Activated CD8-positive, alpha-beta memory T cell treated with anti-CD3 and anti-CD28 coated beads for 24 hours (primary cell): ENCODE measurements at regions not wholly inside any gene's neighbourhood (a gene's known extent, or its start where the extent isn't known, plus 50 kb on each side); places are given as distances from the start of the nearest gene placed in this dataset.
"Not testable (repeated sequence)": the region's sequence is repeated elsewhere in the genome, so short reads cannot be mapped to it uniquely, and the experiment has no call there.

Source experiments
- DNase-seq: peaks from one replicate; pipeline ENCODE4 v3.0.0-alpha.2; 2020

DNA sequence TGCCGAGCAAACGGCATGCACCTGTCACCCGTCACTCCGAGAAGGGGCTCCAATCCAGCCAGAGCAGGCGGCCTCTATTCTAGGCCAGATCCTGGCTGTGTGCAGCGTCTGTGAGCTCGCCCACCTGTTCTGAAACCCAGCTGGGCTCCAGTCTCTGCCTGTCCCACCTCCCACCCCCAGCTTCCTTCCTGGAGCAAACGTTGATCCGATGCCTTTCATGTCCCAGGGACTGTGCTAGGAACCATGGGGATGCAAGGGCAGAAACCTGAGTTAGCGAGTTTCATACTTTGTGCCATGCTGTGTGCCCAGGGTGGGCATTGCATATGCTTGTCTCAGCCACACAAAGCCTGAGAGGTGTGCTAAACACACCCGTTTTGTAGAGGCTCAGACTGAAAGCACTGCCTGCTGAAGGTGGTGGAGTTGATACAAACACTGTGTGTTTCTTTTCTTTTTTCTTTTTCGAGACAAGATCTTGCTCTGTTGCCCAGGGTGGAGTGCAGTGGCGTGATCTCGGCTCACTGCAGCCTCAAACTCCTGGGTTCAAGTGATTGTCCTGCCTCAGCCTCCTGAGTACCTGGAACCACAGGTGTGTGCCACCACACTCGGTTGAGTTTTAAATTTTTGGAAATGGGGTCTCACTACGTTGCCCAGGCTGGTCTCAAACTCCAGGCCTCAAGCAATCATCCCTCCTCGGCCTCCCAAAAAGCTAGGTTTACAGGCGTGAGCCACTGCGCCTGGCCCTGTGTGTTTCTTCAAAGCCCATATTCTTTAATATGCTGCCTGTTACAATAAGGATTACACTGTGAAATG, 84.1 kb upstream of the MED13L start:
- DNase-seq: no peak

DNA sequence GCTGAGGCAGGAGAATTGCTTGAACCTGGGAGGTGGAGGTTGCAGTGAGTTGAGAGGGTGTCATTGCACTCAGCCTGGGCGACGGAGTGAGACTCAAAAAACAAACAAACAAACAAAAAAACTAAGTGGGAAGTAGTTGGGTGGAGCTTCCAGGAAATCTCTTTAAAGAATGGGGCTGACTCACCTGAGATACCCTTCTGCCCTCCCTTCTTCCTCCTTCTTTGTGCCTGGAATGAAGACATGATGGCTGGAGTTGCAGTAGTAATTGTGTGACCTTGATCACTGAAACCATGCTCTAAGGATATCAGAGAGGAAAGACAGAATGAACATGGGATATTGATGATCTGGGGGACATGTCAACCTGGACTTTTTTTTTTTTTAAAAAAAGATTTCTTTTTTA, 87.6 kb upstream of the MED13L start:
- DNase-seq: no peak

DNA sequence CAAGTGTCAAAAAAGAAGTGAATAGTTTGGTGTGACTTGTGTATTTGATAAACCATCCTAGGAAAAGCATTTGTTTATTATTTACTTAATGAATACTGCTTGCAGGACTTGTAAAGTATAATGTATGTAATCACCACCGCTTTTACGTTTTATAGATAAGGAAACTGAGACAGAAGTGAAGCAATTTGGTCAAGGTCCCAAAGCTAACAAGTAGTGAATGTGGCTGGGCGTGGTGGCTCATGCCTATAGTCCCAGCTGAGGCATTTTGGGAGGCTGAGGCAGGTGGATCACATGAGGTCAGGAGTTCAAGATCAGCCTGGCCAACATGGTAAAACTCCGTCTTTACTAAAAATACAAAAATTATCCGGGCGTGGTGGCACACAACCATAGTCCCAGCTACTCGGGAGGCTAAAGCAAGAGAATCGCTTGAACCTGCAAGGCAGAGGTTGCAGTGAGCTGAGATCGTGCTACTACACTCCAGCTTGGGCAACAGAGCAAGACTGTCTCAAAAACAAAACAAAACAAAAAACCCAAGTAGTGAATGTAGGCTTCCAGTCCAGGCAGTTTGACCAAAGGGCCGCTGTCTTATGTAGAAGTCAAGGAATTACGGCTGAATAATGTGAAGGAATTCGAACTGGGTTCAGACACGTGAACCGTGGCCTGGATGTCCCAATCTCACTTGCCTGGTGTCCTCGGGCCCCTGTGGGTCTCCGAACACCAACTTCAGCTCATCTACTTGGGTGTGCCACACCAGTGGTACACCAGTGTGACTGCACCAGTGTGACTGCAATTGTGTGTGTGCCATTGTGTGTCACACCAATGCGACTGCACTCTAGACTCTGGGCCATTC, 88.3 kb upstream of the MED13L start:
- DNase-seq: no peak

DNA sequence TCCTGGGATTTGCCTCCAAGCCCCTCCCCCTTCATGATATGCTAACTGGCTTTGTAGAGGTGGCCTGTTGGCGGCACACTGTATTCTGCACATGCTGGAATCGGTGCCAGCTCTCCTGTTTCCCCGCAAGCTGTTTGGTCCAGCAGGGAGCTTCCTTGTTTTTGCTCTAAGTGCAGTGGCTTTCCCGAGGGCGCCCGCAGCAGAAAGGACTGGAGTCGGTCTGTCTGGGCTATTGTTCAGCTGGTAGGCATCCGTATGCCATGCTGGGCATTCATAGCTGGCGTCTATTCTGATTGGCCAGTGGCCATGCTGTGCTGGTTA, 88.9 kb upstream of the MED13L start:
- no peak for DNase-seq

DNA sequence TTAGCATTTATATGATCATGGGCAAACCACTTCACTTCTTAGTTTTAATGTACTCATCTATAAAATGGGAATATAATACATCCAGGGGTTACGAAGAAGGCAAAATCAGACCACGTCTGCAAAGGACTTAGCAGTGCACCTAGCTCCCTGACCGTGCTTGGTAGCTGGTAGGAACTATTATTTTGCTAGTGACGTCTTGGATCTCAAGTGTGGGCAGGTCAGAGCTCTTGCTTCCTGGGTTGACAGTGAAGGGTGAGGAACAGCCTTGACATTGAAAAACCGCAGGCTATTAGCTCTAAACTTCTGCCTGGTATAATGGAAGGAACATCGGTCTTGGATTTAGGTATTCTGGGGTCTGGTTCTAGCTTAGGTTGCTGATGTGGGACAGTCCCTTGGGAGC, 89.3 kb upstream of the MED13L start:
- no peak for DNase-seq

DNA sequence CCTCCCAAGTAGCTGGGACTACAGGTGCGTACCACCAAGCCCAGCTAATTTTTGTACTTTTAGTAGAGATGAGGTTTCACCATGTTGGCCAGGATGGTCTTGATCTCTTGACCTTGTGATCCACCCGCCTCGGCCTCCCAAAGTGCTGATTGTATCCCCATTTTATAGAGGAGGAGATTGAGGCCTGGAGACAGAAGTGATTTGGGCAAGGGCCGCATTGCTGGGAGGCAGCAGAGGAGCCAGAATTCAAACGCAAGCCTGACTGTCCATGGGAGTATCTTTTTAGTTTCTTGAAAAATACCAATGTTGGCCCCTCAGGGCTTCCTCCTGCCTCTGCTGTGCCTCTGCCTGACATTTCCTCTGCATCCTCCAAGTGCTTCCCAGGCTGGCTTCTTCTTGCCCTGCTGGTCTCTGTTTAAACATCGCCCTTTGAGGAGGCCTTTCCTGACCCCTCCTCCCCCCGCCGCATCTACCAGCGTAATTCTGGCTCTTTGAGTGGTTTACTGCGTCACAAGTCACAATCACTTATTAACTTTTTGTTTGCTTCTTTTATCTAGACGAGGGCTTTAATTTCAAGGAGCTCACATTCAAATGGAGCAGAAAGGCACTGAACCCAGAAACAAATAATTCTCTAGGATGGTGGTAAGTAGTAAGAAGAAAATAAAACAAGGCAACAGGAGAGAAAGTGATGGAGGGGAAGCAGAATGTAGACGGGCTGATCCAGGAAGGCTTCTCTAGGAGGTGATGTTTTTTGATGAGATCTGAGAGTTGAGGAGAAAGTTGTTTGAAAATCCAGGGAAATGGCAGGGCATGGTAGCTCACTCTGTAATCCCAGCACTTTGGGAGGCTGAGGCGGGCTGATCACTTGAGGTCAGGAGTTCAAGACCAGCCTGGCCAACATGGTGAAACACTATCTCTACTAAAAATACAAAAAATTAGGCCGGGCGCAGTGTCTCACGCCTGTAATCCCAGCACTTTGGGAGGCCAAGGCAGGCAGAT, 91.0 kb upstream of the MED13L start:
- DNase-seq: no peak

DNA sequence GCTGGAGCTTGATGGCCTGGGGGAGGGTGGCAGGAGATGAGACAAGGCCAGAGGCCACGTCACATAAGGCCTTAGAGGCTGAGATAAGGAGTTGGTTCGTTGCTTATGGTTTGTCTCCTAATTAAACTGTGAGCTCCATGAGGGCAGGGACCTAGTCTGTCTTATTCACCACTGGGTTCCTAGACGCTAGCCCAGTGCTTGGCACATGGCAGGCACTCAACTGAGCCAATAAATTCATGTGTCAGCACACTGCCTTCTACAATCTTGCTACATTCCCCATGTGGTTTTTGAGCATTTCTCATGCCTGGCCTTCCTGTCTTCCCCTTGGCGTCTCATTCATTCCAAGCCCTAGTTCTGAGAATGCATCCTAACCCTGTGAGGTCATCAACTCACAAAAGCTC, 92.5 kb upstream of the MED13L start:
- no peak for DNase-seq

DNA sequence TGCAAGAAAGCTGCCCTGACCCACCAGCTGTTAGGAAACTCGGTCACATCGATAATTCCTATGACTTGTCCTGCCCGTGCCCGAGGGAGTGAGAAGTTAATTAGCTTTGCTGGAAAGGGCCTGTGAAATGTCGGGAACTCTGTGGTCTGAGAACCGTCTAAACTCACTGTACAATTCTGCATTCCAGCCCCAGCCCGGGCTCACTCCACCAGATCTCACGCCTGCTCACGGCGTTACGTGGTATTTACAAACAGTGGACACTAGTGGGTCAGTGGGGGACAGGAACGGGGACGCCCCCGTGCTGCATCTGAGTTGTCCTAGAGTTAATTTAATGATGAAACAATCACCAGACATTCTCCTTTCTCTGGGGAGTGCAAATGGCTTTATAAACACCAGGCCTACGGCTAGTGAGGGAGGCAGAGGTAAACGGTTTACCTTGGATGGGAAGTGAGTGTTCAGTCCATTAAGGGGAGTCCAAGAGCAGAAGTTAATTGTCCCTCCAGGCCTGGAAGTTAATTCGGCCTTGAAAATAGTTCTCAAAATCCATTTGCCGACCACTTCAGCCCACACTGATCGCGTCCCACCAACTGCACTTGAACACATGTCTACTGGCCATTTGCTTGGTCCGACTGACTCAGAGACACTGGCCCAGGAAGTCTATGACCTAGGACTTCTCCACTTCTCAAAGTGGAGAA, 93.5 kb upstream of the MED13L start:
- DNase-seq: no peak

DNA sequence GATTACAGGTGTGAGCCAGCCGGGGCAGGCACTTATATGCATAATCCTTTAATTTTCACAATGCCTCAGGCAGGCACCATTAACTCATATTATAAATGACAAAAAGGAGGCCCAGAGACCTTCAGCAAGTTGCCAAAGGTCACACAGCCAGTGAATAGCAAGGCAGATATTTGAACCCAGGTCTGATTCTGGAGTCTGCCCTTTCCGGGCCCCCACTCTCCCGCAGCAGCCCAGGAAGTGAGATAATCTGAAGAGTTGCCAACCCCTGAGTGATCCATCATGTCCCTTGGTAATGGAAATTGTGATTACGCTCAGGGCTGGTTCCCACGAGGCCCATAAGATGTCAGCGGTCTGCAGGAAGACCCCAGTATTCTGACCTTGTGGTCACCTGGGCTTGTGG, 95.3 kb upstream of the MED13L start:
- no peak for DNase-seq

DNA sequence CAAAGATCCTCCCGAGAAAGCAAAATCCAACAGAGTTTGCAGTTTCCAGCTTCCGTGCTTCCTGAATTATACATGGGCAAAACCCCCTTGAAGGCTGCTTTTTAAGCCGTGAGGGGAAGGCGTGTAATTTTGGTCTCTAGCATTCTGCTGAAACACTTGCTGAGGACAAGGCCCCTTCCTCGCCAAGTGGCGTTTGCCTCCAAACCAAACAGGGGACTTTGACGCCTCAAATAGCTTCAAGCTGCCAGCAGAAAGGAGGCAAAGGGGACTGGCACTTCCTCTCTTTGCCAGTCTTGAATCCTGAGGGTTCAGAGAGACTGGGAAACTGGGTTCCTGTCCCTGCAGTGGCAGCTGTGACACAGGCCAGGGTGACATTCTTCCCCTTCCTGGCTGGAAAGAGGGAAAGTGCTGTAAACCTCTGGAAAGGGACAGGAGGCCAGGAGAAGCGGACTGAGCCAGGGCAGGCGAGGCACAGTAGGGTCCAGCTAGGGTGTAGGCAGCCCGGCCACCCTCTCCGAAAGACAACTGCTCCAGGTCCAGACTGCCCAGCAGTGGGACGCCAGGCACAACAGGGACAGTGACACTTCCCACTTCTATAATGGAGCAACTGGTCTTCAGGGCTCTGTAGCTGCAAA, 96.2 kb upstream of the MED13L start:
- DNase-seq: no peak

DNA sequence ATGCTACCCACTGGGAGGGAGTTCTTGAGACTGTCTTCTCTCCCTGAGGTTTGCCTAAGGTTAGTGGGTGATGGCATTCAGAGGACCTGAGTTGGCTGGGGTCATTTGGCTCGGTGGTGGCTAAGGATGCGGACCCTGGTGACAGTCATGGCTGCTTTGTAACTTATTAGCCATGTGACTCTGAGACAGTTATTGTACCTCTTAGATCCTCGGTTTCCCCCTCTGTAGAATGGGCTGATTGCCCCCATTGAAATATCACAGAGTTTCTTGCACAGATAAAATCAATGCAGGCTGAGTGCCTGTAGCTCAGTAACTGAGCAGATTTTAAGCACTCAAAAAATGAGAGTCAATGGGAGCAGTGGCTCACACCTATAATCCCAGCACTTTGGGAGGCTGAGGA, 96.7 kb upstream of the MED13L start:
- DNase-seq: no peak

DNA sequence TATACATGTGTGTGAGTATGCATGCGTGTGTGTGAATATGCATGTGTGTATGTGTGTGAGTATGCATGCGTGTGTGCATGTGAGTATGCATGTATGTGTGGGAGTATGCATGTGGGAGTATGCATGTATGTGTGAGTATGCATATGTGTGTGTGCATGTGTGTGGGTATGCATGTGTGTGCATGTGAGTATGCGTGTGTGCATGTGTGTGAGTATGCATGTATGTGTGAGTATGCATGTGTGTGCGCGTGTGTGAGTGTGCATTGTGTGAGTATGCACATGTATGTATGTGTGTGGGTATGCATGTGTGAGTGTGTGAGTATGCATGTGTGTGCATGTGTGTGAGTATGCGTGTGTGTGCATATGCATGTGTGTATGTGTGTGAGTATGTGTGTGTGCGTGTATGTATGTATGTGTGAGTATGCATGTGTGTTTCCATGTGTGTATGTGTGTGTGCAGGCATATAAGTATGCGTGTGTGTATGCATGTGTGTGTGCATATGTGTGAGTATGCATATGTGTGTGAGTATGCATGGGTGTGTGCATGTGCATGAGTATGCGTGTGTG, 97.9 kb upstream of the MED13L start:
- no peak for DNase-seq

DNA sequence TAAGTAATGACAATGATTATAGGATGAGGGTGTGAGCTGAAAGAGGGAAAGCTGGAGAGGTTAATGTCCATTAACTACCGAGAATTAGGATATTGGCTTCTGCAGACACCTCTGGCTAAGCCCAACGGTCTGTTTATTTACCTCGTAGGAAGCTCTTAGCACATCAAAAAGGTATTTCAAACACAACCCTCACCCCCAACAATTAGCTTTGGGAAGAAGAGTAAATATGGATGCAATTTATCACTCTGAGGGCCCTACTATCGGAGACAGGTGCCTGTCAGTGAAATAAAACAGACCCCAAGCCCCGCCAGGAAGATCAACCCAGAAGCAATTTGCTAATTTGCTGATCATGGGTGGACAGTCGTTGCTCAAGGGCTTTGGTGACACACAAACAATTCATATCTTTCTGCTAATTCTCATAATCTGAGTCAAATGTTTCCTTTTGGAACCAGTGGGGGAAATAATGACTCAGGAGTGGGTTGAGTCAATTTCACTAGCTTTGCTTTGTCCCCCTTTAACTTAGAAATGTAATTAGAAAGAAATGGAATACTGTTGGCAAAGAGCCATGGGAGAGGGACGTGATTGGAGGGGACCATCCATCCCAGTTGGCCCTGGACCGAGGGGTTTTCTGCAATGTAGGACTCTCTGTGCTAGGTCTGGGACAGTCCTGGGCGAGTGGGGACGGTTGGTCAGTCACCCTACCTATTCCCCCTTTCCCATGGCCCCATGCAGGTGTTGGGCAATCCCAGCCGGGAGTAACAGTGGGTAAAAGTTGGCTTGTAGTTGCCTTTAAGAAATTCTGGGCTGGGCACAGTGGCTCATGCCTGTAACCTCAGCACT, 99.1 kb upstream of the MED13L start:
- no peak for DNase-seq

DNA sequence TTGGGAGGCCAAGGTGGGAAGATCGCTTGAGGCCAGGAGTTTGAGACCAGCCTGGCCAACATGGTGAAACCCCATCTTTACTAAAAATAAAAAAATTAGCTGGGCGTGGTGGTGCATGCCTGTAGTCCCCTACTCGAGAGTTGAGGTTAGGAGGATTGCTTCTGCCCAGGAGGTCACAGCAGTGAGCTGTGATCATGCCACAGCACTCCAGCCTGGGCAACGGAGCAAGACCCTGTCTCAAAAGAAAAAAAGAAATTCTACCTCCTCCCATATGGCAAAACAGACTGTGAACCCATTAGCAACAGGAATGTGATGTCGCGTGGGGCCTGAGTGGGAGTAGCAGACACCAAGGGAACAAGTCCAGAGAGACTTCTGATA, 99.7 kb upstream of the MED13L start:
- not testable (repeated sequence) for DNase-seq

DNA sequence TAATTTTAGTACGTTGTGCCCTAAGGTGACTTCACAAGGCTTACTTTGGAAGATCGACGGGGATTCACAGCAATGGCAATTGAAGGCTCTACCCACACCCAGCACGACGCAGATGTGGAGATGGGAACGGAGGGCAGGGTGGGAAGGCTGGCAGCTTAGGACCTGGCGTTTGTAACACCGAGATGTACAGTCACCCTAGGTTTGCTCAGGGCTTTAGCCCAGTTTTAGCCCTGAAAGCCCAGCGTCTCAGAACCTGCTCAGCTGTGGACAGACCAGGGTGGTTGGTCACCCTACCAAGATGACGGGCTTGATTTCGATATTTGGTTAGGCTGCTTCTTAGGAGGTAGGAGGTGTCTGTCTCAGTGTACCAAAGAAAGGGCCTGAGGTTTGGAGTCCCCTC, 100.5 kb upstream of the MED13L start:
- no peak for DNase-seq

DNA sequence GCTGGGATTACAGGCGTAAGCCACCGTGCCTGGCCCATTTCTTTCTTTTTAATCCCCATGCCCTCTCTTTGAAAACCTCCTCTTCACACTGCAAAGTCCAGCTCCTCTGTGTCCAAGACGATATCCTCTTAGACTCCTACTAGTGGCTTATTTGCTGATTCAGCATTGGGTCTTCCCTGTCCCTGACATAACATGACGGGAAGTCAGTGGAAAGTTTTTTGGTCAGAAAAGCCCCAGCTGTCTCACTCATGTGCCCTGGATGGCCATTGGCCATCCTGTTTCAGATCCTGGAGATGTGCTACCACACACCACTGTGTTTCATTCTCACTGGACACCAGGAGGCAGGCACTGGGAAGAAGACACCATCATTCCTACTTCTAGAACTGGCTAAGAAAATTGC, 102.6 kb upstream of the MED13L start:
- no peak for DNase-seq

DNA sequence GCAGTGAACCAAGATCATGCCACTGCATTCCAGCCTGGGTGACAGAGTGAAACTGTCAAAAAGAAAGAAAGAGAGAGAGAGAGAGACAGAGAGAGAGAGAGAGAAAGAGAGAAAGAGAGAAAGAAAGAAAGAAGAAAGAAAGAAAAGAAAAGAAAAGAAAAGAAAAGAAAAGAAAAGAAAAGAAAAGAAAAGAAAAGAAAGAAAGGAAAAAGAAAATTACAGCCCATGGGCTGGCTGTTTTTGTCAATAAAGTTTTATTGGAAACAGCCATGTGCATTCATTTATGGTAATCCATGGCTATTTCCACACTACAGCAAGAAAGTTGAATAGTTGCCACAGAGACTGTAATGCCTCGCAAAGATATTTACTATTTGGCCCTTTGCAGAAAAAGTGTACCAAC, 103.2 kb upstream of the MED13L start:
- not testable (repeated sequence) for DNase-seq

DNA sequence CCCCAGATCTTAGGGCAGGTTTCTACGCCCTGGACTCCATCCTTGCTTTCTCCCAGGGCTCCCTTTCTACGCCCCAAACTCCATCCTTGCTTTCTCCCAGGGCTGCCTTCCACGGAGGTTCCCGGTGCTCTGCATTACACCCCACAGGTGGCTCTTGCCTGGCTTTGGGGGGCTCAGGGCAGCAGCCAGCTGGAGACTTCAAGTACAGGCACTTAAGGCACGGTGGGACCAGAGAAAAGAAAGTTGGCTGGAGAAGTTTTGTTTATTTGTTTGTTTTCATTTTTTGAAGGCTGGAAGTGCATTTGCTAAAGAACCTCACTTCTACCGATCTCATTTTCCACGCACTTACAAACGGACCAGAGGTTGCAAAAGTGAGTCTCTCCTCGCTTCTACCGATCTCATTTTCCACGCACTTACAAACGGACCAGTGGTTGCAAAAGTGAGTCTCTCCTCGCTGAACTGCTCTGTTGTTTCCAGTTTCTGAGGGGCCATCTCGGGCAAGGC, 103.8 kb upstream of the MED13L start:
- no peak for DNase-seq

DNA sequence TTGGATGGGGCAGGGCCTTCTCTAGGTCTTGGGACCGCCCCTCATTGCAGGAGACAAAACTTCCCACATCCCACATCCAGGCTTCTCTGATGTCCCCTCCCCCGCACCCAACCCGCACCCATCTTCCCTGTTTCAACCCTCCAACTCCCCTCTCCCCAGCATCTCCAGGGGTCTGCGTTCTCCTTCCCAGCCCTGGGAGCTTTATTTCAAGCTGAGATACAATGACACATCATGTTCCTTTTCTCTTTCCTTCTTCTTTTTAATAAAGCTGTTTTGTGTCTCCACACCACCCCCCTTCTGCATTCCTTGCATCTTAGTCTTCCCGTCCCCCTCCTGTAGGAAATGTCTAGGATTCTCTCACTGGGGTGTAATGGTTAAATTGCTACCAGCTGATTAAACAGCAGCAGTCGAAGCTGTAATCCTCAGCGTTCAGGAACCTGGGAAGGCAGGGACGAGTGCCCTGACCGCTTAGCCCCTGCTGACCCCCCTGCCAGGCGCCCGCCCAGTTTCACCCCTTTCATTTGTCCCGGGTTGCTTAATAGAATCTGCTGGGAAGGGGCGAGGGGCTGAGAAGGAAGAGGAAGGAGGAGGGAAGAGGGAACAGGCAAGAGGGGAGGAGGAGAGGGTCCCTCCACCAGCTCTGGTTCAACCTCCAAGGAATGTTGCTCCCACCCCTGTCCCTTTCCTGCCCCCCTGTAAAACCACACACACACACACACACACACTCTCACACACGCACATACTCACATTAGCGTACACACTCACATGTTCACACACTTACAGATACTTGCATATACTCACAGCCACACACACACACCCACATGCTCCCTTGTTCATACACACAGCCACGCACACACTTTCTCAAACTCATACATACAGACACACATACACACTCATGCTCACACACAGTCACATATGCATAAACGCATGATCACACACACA, 104.5 kb upstream of the MED13L start:
- no peak for DNase-seq
